Fibroblast of gingiva (primary cell): ENCODE measurements at regions not wholly inside any gene's neighbourhood (a gene's known extent, or its start where the extent isn't known, plus 50 kb on each side); places are given as distances from the start of the nearest gene placed in this dataset.
"Not testable (repeated sequence)": the region's sequence is repeated elsewhere in the genome, so short reads cannot be mapped to it uniquely, and the experiment has no call there.

Experiments used
- DNase-seq: peaks from one replicate; pipeline ENCODE4 v3.0.0-alpha.2; 2011; ENCODE audit warnings: low read depth

DNA sequence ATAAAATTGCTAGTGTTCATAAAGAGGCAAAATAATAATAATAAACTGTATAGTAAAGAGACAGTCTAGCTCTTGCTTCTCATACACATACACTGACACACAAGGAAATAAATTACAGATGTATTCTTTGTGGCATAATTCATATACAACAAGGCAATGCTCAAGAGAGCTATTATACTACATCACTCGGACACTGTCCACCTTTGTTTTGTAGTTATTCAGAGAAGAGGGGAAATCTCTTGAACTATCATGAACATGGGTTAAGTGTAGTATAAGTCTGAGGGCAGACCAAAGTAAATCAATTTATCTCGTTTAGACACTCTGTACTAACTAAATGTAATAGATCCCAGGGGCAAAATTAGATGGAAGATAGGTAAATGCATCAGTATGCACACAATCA lies 72.7 kb upstream of the PHIP start:
- DNase-seq = no peak

DNA sequence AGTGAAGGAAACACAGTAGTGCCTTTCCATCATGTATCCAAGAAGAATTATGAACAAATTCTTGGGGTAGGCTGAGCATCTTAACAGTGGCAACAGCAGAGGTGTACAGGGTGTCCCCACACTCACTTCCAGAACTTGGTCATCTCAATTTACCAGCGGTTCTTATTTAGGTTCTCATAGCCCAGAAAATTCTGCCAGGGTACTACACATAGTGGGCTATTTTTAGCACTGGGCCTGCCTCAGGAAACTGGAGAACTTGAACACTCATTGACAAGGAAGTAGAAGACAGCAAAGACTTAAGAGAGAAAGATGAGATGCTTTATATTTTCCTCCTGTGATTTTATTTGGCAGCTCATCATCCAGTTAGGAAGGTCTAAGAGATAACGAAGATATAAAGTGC lies 71.8 kb upstream of the PHIP start:
- no peak for DNase-seq

DNA sequence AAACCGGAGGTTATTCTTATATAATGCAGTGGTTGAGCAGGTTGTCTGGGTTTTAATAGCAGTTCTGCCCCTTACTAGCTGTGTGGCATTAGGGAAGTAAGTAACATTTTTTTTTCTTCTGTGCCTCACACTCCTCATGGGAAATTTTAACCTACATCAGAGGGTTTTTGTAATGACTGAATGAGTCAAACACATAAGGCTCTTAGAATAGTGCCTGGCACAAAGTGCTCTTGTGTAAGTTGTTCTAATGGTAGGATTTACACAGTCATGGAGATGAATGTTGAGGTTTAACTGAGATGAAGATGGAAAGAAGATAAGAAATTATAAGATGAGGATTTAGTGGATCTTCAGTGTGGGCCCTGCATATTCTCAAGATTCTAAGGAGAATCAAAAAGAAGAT lies 68.4 kb upstream of the PHIP start:
- no peak for DNase-seq

DNA sequence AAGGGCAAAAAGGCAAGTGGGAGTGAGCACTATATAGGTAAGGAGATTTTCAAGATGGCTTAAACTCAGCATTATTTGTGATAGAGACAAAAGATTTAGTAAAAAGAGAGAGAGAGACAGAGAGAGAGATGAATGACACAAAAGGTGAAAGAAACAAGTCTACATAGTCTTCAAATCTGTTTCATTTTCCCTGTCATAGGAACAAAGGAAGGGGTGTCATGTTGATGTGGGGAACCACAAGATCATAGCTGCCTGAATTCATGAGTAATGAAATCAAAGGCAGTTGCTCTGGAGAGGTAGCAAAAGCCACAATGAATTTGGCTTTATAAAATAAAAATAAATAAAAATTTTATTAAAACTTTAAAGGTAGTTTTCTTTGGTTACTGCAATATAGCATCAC lies 67.2 kb upstream of the PHIP start:
- no peak for DNase-seq

DNA sequence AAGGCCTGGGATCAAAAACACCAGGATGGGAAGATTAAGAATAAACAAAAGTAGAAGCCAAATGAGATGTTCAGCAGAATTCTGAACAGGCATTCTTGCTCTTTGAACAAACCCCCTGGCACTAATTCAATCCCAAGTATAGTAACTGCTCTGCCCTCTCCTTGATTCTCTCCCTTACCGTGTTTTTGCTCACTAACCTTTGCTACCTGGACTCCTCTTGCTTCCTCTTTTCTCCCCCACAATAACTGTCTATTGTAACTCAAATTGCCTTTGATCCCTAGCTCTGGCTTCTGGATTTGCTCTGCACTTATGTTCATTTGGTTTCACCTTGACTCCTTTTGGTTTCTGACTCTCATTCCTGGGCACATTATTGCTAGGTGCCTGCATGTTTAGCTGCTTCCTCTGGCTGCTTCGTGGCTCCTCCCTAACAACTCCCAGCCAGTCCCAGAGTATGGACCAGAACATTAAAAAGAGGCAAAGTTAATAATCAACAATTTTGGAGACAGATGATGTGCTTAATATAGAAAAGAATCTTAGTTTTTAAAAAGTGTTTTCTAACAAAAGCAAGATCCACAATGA lies 65.4 kb upstream of the PHIP start:
- no peak for DNase-seq

DNA sequence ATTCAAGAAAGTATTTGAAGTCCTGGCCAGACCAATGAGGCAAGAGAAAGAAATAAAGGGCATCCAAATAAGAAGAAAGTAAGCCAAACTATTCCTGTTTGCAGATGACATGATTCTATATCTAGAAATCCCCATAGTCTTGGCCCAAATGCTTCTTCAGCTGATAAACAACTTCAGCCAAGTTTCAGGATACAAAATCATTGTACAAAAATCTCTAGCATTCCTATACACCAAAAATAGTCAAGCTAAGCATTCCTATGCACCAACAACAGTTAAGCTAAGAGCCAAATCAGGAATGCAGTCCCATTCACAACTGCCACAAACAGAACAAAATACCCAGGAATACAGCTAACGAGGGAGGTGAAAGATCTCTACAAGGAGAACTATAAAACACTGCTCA lies 60.1 kb upstream of the PHIP start:
- peak; percentile 47 for DNase-seq

DNA sequence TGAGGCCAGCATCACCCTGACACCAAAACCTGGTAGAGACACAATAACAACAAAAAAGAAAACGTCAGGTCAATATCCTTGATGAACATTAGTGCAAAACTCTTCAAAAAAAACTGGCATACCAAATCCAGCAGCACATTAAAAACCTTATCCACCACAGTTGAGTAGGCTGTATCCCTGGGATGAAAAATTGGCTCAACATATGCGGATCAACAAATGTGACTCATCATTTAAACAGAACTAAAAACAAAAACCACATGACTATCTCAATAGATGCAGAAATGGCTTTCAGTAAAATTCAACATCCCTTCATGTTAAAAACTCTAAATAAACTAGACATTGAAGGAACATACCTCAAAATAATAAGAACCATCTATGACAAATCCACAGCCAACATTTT lies 59.6 kb upstream of the PHIP start:
- peak; percentile 24 for DNase-seq

DNA sequence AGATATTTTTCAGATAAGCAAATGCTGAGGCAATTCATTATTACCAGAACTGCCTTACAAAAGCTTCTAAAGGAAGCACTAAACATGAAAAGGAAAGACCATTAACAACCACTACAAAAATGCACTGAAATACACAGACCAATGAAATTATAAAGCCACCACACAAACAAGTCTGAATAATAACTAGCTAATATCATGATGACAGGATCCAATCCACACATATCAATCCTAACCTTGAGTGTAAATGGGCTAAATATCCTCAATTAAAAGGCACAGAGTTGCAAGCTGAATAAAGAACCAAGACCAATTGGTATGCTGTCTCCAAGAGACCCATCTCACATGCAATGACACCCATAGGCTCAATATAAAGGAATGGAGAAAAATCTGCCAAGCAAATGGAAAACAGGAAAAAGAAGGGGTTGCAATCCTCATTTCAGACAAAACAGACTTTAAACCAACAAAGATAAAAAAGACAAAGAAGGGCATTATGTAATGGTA lies 58.0 kb upstream of the PHIP start:
- no peak for DNase-seq

DNA sequence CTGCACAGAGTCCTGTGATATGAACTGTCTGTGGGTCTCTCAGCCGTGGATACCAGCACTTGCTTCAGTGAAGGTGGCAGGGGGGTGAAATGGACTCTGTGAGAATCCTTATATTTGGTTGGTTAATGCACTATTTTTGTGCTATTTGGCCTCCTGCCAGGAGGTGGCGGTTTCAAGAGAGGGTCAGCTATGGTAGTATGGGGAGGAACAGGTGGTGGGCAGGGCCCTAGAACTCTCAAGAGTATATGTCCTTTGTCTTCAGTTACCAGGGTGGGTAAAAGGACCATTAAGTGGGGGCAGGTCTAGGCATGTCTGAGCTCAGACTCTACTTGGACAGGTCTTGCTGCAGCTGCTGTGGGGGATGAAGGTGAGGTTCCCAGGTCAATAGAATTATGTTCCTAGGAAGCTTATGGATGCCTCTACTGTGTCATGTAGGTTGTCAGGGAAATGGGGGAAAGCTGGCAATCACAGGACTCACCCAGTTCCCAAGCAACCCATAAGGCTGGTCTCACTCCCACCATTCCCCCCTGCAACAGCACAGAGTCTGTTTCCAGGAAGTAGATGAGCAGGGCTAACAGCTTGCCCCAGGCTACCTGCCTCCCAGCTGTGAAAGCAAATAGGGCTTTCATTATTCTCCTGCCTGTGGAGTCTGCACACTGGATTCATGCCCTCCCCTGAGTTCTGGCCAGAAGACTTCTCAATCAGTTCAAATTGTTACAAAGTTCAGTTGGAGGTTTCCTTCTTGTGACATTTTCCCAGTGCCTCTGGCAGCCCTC lies 56.8 kb upstream of the PHIP start:
- DNase-seq = no peak

DNA sequence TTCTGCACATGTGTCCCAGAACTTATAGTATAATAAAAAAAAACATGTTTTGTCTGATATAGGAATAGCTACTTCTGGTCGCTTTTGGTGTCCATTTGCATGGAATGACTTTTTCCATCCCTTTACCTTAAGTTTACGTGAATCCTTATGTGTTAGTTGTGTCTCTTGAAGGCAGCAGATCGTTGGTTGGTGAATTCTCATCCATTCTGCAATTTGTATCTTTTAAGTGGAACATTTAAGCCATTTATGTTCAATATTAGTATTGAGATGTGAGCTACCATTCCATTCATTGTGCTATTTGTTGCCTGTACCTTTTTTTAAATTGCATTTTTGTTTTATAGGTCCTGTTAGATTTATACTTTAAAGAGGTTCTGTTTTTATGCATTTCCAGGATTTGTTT lies 55.1 kb upstream of the PHIP start:
- no peak for DNase-seq

DNA sequence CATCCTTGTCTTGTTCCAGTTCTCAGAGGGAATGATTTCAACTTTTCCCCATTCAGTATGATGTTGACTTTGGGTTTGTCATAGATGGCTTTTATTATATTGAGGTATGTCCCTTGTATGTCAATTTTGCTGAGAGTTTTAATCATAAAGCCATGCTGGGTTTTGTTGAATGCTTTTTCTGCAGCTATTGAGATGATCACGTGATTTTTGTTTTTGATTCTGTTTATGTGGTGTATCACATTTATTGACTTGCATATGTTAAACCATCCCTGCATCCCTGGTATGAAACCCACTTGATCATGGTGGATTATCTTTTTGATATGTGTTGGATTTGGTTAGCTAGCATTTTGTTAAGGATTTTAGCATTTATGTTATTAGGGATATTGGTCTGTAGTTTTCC lies 53.2 kb upstream of the PHIP start:
- not testable (repeated sequence) for DNase-seq
